Ovary (tissue), 7 donors: ENCODE measurements at regions not wholly inside any gene's neighbourhood (a gene's known extent, or its start where the extent isn't known, plus 50 kb on each side); places are given as distances from the start of the nearest gene placed in this dataset.

ENCODE experiments used
- DNase-seq, 5 donors: peaks; one replicate each; pipeline ENCODE4 v3.0.0-alpha.2; 2019 to 2020
- H3K27ac ChIP-seq, 2 donors: fragments of 200-600 bp; one replicate each; pipeline versions ENCODE4 v1.5.1 to v1.8.0; 2019 to 2022
- H3K27me3 ChIP-seq: fragments of 200-600 bp; one replicate; pipeline ENCODE4 v1.8.0; 2022
- H3K36me3 ChIP-seq: fragments of 200-600 bp; sonication (generic); one replicate; pipeline ENCODE4 v1.5.1; 2019
- H3K4me1 ChIP-seq: one replicate; pipeline ENCODE4 v1.8.1; 2013; ENCODE audit warnings: mild to moderate bottlenecking, moderate library complexity; ENCODE audit not compliant: insufficient read depth
- H3K4me3 ChIP-seq: fragments of 200-600 bp; sonication (generic); one replicate; pipeline ENCODE4 v1.5.1; 2017
- H3K9me3 ChIP-seq, 2 donors: fragments of 200-600 bp in 1 of 2; sonication (generic) in 1 of 2; one replicate each; pipeline versions ENCODE4 v1.5.1 to v1.8.1; 2013 to 2019; ENCODE audit warnings: mild to moderate bottlenecking in 1 of 2, moderate library complexity in 1 of 2
- EP300 ChIP-seq: sonication (generic); formaldehyde crosslinking; IDR thresholded peaks from one replicate; pipeline ENCODE4 v1.6.1; 2017; ENCODE audit warnings: antibody characterized with exemption
- POLR2A ChIP-seq: fragments of 450-650 bp; IDR thresholded peaks from one replicate; pipeline ENCODE4 v1.6.1; 2017; ENCODE audit warnings: antibody characterized with exemption, mild to moderate bottlenecking, moderate library complexity
- WGBS, 3 donors: extraction: QIAGEN DNeasy Blood & Tissue Kit in 1 of 3; methylation state at CpG; one replicate each; pipeline versions ENCODE4 v1.1.5 to v1.1.7; 2013 to 2017; 5-methylcytosine and 5-hydroxymethylcytosine counted together
- intact Hi-C, 4 donors: fragments of 100-400 bp; cut with DNase I; formaldehyde crosslinking; loops; one replicate each; pipeline versions ENCODE4 v1.11.0 to v1.15.1; 2022 to 2023
- TF ChIP-seq, protein P1 (sequence below), 3 donors: fragments of 450-650 bp in 2 of 3; fragments of 200-600 bp in 1 of 3; IDR thresholded peaks; one replicate each; pipeline versions ENCODE4 v1.5.1 to v1.8.0; 2016 to 2022; ENCODE audit warnings: antibody characterized with exemption in 3 of 3, mild to moderate bottlenecking in 1 of 3
- donor health status: DM: no; HTN: no; CAD: no; lungs with moderate emphysema.
- donor health status: DM: no; HTN: no; CAD: no.
- donor health status: Bipolar disorder and iron deficiency.
- donor health status: DM: no; HTN: no; CAD: no.
- donor health status: DM: yes; HTN: yes; CAD: no.

DNA sequence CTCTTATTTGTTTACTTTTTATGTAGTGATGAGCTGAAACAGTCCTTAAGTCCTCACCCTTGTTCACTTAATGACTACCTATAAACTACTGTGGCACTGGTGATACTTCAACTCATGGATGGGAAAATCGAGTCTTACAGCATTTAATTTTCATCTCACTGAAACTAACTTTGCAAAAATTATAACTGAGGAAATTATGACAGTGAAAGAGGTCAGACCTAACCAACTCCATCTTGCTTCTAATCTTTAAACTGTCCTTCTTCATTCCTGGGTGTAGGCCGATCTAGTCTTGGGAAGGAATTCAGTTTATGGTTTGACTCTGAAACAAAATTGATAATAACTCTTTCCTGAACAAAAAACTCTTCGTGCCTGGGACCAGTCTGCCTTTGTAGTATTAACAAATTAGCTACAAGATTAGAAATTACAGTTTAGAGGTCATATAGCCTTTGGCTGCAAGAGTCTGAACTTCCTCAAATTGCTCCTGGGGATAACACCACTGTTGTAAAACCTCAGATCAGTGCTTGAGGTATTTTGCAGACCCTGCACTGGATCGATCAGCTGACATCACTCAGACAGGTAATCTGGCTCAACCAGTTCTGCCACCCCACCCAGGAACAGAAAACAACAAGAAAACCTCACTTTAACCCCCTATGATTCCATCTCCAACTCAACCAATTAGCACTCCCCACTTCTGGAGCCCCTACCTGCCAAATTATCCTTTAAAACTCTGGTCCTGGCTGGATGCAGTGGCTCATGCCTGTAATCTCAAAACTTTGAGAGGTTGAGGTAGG lies 995.7 kb upstream of the PRKX start:
- TF ChIP-seq, protein P1, sequence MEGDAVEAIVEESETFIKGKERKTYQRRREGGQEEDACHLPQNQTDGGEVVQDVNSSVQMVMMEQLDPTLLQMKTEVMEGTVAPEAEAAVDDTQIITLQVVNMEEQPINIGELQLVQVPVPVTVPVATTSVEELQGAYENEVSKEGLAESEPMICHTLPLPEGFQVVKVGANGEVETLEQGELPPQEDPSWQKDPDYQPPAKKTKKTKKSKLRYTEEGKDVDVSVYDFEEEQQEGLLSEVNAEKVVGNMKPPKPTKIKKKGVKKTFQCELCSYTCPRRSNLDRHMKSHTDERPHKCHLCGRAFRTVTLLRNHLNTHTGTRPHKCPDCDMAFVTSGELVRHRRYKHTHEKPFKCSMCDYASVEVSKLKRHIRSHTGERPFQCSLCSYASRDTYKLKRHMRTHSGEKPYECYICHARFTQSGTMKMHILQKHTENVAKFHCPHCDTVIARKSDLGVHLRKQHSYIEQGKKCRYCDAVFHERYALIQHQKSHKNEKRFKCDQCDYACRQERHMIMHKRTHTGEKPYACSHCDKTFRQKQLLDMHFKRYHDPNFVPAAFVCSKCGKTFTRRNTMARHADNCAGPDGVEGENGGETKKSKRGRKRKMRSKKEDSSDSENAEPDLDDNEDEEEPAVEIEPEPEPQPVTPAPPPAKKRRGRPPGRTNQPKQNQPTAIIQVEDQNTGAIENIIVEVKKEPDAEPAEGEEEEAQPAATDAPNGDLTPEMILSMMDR (IDR thresholded peaks at IDR 0.05), result no peak
- TF ChIP-seq POLR2A (no peak), EP300 (no peak)
- H3K4me1 ChIP-seq, result no peaks in the 10 kb centered on the region

DNA sequence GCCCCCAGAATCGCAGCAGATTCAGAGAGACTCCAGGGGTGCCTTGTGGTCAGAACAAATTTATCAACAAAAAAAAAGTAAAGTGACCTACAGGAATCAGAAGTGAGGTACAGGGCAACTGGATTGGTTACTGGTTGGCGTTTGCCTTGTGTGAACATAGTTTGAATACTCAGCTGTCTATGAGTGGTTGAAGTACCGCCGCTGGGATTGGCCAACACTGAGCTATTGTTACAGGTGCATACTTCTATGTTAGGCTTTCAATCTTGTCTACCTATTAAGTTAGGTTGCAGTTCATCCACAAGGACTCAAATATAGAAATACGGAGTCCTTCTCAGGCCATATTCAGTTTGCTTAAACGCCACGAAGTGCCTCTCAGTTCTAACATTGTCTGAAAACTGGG lies 993.5 kb upstream of the PRKX start:
- intact Hi-C loops, result no loop called here
- H3K4me3 ChIP-seq, result no peak overlapping the region
- H3K4me1 ChIP-seq, result no peaks in the 10 kb centered on the region
- TF ChIP-seq POLR2A, result no peak
- TF ChIP-seq, protein P1 (IDR thresholded peaks at IDR 0.05), result no peak
- no peak for TF ChIP-seq EP300
- H3K9me3 ChIP-seq, result no peaks in the 10 kb centered on the region
- H3K27ac ChIP-seq, result no peak overlapping the region
- no peak for DNase-seq
- no peaks in the 10 kb centered on the region for H3K27me3 ChIP-seq
- no peaks in the 10 kb centered on the region for H3K36me3 ChIP-seq
- WGBS, 3 donors, result 91 to 94% (median 91%) methylated on average over 7 of the region's 7 CpGs

More for the DNA sequence above, 995.7 kb upstream of the PRKX start:
- Histone ChIP-seq H3K27ac (no peak overlapping the region), H3K36me3 (no peaks in the 10 kb centered on the region), H3K4me3 (no peak overlapping the region), H3K27me3 (no peaks in the 10 kb centered on the region), H3K9me3 (no peaks in the 10 kb centered on the region)
- WGBS, 3 donors, result 55 to 68% (median 57%) methylated on average over 4 of the region's 4 CpGs
- intact Hi-C loops, result no loop called here
- DNase-seq, result no peak

DNA sequence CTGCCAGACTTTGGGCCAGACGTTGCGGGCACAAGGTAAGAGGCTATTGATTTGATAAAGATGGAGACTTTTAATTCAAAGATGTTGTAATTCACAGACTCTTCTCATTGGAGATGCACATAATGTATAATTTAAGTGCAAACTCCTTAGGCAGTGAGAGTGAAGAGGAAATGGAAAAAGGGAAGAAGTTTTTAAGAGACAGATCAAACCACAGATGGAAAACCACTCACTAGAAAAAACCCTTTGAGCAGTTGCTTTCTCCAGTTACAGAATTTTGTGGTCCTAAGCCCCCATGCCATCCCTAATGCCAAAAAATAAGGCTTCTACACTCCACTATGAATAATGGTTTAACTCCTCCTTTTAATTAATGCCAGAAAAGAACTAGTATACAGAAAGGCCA lies 977.1 kb upstream of the PRKX start:
- WGBS, 3 donors, result 85 to 90% (median 88%) methylated on average over 2 of the region's 2 CpGs
- H3K9me3 ChIP-seq, result no peaks in the 10 kb centered on the region

DNA sequence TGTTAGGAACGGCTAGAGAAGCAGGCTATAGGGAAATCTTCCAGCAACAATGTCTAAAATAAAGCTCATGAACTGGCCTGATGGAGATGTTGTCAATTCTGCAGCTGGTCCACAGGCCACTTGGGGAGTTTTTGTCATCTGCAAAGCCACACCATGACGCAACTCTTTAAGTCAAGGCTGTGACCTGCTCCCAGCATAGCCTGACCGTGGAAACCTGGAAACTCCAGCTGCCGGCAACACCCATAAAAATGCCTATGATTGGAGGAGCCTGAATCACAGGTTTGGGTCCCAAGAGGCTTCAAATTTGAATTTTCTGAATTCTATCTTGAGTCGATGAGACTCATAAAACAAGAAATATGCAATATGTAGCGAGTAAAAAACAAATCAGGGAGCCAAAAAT lies 969.2 kb upstream of the PRKX start:
- Histone ChIP-seq H3K27me3 (no peaks in the 10 kb centered on the region), H3K36me3 (no peaks in the 10 kb centered on the region)
- DNase-seq, result no peak

More for the DNA sequence above, 977.1 kb upstream of the PRKX start:
- Histone ChIP-seq H3K27me3 (no peaks in the 10 kb centered on the region), H3K4me1 (no peaks in the 10 kb centered on the region), H3K27ac (no peak overlapping the region), H3K36me3 (no peaks in the 10 kb centered on the region), H3K4me3 (no peak overlapping the region)
- DNase-seq, result no peak
- intact Hi-C loops, result no loop called here
- TF ChIP-seq EP300 (no peak), POLR2A (no peak)
- TF ChIP-seq, protein P1 (IDR thresholded peaks at IDR 0.05), result no peak

More for the DNA sequence above, 969.2 kb upstream of the PRKX start:
- Histone ChIP-seq H3K27ac (no peak overlapping the region), H3K9me3 (no peaks in the 10 kb centered on the region), H3K4me1 (no peaks in the 10 kb centered on the region), H3K4me3 (no peak overlapping the region)
- TF ChIP-seq POLR2A, result no peak
- TF ChIP-seq, protein P1 (IDR thresholded peaks at IDR 0.05), result no peak
- no peak for TF ChIP-seq EP300
- intact Hi-C loops, result no loop called here
- 53 to 71% (median 61%) methylated on average over 6 of the region's 6 CpGs for WGBS, 3 donors
